CD4-positive, alpha-beta T cell treated with Interleukin-1 beta for 1 hour (primary cell): ENCODE measurements at regions not wholly inside any gene's neighbourhood (a gene's known extent, or its start where the extent isn't known, plus 50 kb on each side); places are given as distances from the start of the nearest gene placed in this dataset.

Experiments used
- DNase-seq, 2 donors: peaks; one replicate each; pipeline ENCODE4 v3.0.0-alpha.2; 2020 to 2022

DNA sequence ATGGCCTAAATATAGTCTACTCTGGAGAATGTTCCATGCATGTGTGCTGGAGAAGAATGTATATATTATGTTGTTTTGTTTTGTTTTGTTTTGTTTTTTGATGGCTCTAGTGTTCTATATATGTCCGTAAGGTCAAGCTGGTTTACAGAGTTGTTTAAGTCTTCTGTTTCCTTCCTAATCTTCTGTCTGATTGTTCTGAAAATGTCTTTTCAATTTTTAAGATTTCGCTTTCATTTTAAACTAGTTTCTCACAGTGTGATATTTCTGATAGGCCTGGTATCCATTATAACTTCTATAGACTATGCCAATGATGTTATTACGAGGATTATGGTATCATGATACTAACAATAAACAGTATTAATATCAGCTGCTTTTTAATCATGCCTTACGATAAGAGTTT, 1126.3 kb upstream of the SORCS1 start:
- DNase-seq, result no peak

GRCh38 chr10:108275895-108276685, 1111.6 kb upstream of the SORCS1 start:
- no peak for DNase-seq

GRCh38 chr10:108260383-108260906, 1095.9 kb upstream of the SORCS1 start:
- no peak for DNase-seq

- no peak for DNase-seq
Observed at GRCh38 chr10:108254089-108254488, 1089.6 kb upstream of the SORCS1 start.

DNA sequence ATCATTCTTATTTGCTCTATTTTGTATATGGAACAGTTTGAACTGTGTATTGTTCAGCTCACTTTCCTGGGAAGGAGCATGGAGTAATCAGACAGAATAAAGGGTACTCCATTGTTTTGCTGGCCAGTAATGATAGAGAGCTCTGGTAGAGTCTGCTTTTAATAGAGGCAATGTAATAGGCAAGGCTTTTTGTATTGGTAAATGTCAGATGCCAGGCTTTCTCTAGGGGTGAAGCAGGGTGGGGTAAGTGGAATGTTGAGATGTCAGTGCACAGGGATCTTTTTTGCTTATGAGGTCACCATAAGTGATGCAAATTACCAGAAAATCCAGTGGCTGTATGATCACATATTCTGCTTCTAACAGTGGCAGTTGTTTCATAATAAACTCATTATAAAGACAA, 1088.3 kb upstream of the SORCS1 start:
- no peak for DNase-seq

- DNase-seq, result no peak
Observed at GRCh38 chr10:108250936-108251620, 1086.6 kb upstream of the SORCS1 start.

DNA sequence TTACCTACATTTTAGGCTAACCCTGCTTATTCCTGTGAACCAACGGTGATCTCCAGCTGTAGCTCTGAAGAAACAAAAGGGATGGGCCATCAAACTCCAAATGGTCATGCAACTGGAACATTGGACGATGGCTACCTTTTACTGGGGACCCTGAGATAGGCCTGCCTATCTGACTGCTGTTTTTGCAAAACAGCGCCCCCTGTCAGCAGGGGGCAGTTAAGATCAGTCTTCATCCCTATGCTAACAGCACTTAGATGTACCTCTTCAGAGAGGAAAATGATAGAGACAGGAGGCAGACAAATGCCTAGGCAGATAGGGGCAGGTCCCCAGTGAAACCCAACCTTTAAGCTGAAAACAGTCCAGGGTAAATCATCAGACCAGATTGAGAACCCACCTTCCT, 1085.4 kb upstream of the SORCS1 start:
- DNase-seq, result no peak

DNA sequence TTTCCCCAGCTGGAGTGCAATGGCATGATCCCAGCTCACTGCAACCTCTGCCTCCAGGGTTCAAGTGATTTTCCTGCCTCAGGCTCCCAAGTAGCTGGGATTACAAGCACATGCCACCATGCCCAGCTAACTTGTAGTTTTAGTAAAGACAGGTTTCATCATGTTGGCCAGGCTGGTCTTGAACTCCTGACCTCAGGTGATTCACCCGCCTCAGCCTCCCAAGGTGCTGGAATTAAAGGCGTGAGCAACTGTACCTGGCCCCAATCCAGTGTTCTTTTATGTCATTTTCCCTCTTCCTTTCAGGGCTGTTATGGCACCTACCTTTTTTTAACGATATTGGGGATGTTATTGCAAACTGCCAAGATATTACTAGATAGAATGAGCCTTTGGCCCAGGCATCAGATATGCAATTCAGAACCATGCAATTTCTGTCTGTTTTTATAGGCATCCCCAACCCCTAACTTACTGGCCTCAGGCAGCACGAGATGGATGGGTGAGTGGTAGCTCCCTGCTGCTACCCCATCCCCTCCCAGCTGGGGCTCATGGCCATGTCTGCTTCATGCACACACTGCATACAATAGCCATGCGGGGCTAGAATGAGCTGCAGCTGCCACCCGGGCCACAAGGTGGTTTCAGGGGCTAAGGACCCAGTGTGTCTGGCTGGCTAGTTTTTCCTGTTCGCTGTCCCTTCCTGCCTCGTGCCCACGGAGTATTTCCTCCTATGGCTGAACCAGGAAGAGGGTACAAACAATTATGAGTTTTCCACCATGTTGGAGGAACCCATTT, 1080.1 kb upstream of the SORCS1 start:
- DNase-seq, result no peak

DNA sequence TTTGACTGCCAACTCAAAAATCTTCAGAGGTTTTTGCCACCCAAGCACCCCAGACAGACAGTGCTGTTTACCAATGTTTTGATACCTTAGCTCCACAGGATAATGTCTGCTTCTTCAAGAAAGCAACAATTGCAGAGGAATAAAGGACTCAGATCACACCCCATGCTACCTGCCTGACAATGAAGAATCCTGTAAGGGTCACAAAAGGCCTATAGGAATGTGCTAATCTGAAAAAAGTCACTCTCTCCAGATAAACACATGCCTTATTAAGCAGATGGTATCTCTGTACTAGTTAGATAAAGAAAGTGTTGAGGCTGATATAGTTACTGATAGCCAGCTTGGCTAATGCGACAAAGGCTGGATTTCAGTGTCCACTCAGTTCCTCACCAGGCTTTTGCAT, 1076.7 kb upstream of the SORCS1 start:
- no peak for DNase-seq

- DNase-seq, result no peak
Observed at GRCh38 chr10:108238261-108238660, 1073.8 kb upstream of the SORCS1 start.

GRCh38 chr10:108230478-108231170, 1066.1 kb upstream of the SORCS1 start:
- no peak for DNase-seq

DNA sequence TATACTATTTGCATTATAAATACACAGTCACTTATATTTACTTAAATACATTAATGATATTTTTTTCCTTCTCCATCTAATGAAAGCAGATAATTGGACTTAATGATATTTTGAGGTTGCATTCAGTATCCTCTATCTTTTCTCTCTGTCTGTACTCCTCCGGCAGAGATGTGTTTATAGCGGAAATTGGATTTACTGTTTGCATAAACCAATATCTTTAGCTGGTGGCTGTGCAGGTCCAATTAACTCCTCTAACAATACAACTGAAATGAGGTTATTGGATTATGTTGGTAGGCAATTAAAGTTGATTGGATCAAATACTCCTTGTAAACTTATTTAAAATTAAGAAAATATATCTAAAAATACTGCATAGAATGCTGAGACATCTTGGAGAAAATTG, 1044.2 kb upstream of the SORCS1 start:
- no peak for DNase-seq

- DNase-seq, result no peak
Observed at GRCh38 chr10:108208038-108208437, 1043.5 kb upstream of the SORCS1 start.

DNA sequence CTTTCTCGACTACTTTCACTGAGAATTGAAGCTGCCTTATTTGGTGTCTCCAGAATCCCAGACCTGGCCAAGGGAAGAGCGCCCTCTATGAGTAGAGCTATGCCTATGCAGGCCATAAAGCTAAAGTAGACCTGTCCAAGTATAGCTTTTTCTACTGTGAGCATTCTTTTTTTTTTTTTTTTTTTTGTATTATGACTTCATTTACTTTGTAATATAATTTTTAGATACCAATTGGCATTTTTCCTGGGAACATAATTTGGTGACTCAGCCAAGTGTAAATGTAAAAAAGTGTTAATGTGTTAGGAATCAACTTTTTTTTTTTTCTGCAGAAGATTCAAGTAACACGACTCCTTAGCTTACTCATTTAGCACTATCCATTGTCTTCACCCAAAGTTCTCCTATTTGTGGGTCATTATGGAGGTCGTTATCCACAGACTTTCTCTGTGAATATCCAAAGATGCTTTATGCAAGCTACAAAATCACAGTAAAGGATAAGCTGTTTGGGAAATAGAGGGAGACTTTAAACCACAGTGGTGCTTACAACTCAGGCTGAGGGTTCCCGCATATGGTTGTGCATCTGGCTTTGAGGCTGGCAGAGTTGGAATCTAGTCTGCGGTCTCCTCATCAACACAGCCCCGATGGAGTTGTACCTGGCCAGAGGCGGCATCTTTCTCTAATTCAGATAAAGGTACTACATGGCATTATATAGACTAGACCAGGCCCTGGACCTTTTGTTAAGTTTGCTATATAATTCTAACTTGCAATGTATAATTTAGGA, 1040.2 kb upstream of the SORCS1 start:
- no peak for DNase-seq

DNA sequence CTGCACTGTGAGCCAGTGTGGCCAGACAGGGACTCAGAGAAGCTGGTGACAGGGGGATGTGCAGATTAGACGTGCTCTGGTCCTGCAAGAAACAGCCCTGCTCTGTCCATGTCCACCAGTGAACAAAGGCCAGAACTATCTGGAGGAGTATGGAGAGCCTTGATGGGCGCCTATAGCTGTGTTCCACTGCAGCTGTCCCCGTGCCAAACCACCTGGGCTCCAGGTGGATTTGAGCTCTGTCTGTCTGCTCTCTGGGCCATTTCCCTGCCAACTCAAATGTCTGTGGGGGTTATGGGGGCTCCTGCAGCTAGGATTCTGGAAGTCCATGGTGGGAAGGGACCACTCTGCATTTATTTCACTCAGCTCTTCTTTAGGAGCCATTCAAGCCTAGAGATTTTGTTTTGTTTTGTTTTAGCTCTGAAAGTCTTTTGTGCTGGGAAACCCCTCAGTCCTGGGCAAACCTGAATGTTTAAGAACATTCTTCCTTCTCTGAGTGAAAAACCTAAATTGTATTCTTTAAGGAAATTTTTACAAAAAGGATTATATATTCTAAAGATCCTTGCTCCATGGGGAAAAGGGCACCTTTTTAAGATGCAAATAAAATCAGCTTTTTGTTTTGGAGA, 1039.5 kb upstream of the SORCS1 start:
- DNase-seq, result no peak

GRCh38 chr10:108187408-108188012, 1023.0 kb upstream of the SORCS1 start:
- DNase-seq, result no peak

DNA sequence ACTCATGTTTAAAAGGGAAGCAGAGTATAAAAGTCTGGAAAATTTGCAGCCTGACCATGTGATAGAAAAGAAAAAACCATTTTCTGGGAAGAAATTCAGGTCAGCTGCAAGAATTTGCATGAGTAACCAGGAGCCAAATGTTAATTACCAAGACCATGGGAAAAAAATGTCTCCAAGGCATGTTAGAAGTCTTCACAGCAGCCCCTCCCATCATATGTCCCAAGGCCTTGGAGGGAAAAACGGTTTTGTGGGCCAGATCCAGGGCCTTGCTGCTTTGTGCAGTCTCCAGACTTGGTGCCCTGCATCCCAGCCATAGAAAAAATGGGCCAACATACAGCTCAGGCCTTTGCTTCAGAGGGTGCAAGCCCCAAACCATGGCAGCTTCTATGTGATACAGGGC, 1019.6 kb upstream of the SORCS1 start:
- no peak for DNase-seq

DNA sequence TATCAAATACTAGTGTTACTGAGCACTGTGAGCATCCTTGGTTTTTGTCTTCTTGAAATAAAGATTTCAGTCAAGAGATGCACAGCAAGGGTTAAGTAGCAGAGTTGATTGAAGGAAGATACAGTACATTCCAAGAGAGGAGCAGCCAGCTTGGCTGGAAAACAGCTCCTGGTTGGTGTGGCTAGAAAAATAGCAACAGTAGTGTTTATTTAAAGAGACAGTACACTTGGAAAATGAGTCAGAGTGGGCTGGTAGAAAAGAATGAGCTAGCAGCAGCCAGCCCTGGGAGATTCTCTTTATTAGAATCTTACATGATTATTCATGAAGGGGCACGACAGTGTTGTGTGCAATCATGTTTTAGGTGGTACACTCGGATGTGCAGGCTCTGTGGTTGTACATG, 1016.4 kb upstream of the SORCS1 start:
- DNase-seq, result no peak

DNA sequence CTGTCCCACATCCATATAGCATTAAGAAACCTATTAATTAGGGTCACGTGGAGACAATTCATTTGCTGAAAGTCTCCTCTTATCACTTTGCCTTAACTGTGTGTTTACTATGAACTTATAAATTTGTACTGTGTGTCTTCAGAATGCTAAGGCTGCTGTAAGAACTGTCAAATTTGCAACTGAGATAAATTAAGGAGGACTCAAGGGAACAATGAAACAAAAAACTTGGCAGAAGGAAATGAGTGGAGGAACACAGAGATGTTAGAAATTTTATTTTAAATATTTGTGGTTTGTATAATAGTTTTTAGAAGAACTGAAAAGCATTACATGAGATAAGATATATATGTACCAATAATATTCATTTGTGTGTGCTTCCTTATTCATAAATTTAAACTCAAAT, 1005.3 kb upstream of the SORCS1 start:
- no peak for DNase-seq

DNA sequence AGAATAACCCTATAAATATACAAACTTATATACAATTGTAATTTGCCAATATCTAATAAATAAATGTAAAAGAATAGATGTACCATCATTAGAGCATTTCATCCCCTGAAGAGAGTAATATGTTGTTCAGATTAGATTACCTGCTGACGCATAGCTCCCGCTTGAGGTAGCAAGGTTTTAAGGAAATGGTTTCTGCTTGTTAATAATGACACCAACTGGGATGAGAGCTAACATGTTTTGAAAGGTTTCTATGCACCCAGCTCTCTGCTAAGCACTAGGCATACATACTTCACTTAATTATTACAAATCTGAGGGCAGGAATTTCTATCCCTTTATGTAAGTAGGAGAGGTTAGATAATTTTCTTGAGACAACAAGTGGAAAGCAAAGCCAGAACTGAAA, 1003.3 kb upstream of the SORCS1 start:
- DNase-seq, result no peak

DNA sequence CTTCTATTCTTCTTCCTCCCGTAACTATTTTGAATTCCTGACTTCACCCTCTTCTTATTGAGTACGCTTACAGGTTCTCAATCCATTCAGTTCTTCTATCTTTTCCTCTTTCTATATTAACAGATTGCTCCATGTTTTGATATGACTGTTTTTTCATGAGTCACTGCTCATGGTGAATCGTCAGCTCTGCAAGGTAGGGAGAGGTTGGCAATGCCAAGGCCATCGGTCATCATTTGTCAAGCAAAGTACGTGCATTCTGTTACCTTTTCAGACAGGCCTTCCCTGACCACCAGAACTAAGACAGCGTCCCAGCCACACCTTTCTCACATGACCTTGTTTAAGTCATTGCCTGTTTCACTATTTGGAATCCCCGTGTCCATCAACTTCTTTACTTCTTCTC, 1001.9 kb upstream of the SORCS1 start:
- no peak for DNase-seq
